H9 (cell line): ENCODE measurements at regions not wholly inside any gene's neighbourhood (a gene's known extent, or its start where the extent isn't known, plus 50 kb on each side); places are given as distances from the start of the nearest gene placed in this dataset.

Experiments used
- DNase-seq: peaks from one replicate; pipeline ENCODE4 v3.0.0-alpha.2; 2017
- H2AFZ ChIP-seq: one replicate; pipeline ENCODE4 v1.6.1; 2013; ENCODE audit warnings: mild to moderate bottlenecking, low read length, control low read depth, moderate library complexity
- H2AK5ac ChIP-seq: 2 replicates; pipeline ENCODE4 v1.6.1; 2013; ENCODE audit warnings: low read length, control low read depth, mixed read lengths; ENCODE audit not compliant: insufficient read length
- H2BK120ac ChIP-seq: one replicate; pipeline ENCODE4 v1.6.1; 2013; ENCODE audit warnings: low read depth, mild to moderate bottlenecking, low read length, control low read depth, inconsistent platforms; ENCODE audit not compliant: poor library complexity, severe bottlenecking
- H2BK12ac ChIP-seq: 2 replicates; pipeline ENCODE4 v1.6.1; 2013; ENCODE audit warnings: low read length, control low read depth, mixed read lengths, low read depth; ENCODE audit not compliant: insufficient read length
- H2BK15ac ChIP-seq: 2 replicates; pipeline ENCODE4 v1.6.1; 2013; ENCODE audit warnings: low read depth, low read length, control low read depth
- H2BK20ac ChIP-seq: one replicate; pipeline ENCODE4 v1.6.1; 2013; ENCODE audit warnings: low read depth, mild to moderate bottlenecking, low read length, control low read depth, inconsistent platforms; ENCODE audit not compliant: poor library complexity, severe bottlenecking
- H2BK5ac ChIP-seq: 2 replicates; pipeline ENCODE4 v1.6.1; 2013; ENCODE audit warnings: low read length, control low read depth, mixed read lengths; ENCODE audit not compliant: insufficient read length
- H3K14ac ChIP-seq: 2 replicates; pipeline ENCODE4 v1.6.1; 2013; ENCODE audit warnings: low read length, control low read depth; ENCODE audit not compliant: insufficient read depth
- H3K18ac ChIP-seq: 2 replicates; pipeline ENCODE4 v1.6.1; 2013; ENCODE audit warnings: low read depth, mild to moderate bottlenecking, mixed read lengths, low read length, control low read depth; ENCODE audit not compliant: insufficient read length
- H3K23ac ChIP-seq: 2 replicates; pipeline ENCODE4 v1.6.1; 2013; ENCODE audit warnings: low read length, control low read depth, mixed read lengths, low read depth; ENCODE audit not compliant: insufficient read length
- H3K23me2 ChIP-seq: 2 replicates; pipeline ENCODE4 v1.6.1; 2013; ENCODE audit warnings: low read depth, mild to moderate bottlenecking, mixed read lengths, low read length, control low read depth; ENCODE audit not compliant: insufficient read length, poor library complexity, severe bottlenecking
- H3K27ac ChIP-seq: 2 replicates; pipeline ENCODE4 v1.5.1; 2013; ENCODE audit warnings: low read length, control low read depth, mixed read lengths, low read depth; ENCODE audit not compliant: insufficient read length
- H3K27me3 ChIP-seq: 2 replicates; pipeline ENCODE4 v1.6.1; 2013; ENCODE audit warnings: low read length, control low read depth, inconsistent platforms; ENCODE audit not compliant: insufficient read depth
- H3K4ac ChIP-seq: 2 replicates; pipeline ENCODE4 v1.6.1; 2013; ENCODE audit warnings: low read depth, mild to moderate bottlenecking, control low read depth, inconsistent platforms, low read length, moderate library complexity
- H3K4me1 ChIP-seq: 2 replicates; pipeline ENCODE4 v1.6.1; 2013; ENCODE audit warnings: low read length, control low read depth, inconsistent platforms; ENCODE audit not compliant: insufficient read depth
- H3K4me2 ChIP-seq: 2 replicates; pipeline ENCODE4 v1.6.1; 2013; ENCODE audit warnings: low read length, control low read depth, mixed read lengths; ENCODE audit not compliant: insufficient read length, insufficient read depth
- H3K56ac ChIP-seq: 2 replicates; pipeline ENCODE4 v1.6.1; 2013; ENCODE audit warnings: low read depth, mild to moderate bottlenecking, mixed read lengths, low read length, control low read depth; ENCODE audit not compliant: insufficient read length
- H3K79me1 ChIP-seq: 2 replicates; pipeline ENCODE4 v1.6.1; 2013; ENCODE audit warnings: low read depth, mild to moderate bottlenecking, moderate library complexity, low read length, control low read depth, inconsistent platforms; ENCODE audit not compliant: insufficient read depth, poor library complexity, severe bottlenecking
- H3K79me2 ChIP-seq: 2 replicates; pipeline ENCODE4 v1.6.1; 2013; ENCODE audit warnings: low read length, control low read depth, inconsistent platforms; ENCODE audit not compliant: insufficient read depth
- H3K9ac ChIP-seq: 2 replicates; pipeline ENCODE4 v1.6.1; 2013; ENCODE audit warnings: low read length, control low read depth, mixed read lengths; ENCODE audit not compliant: insufficient read length; ENCODE audit errors: extremely low read depth
- H3K9me3 ChIP-seq: one replicate; pipeline ENCODE4 v1.6.1; 2013; ENCODE audit warnings: low read depth, low read length, inconsistent platforms; ENCODE audit not compliant: control insufficient read depth
- H3T11ph ChIP-seq: one replicate; pipeline ENCODE4 v1.6.1; 2013; ENCODE audit warnings: mild to moderate bottlenecking, low read length, control low read depth, inconsistent platforms
- H4K20me1 ChIP-seq: one replicate; pipeline ENCODE4 v1.6.1; 2013; ENCODE audit not compliant: control insufficient read depth, insufficient read length, insufficient read depth
- H4K5ac ChIP-seq: 2 replicates; pipeline ENCODE4 v1.6.1; 2013; ENCODE audit warnings: low read depth, mild to moderate bottlenecking, mixed read lengths, low read length, control low read depth; ENCODE audit not compliant: insufficient read length
- H4K8ac ChIP-seq: replicated peaks from 2 replicates; pipeline ENCODE4 v1.6.1; 2013; ENCODE audit warnings: low read length, control low read depth, mixed read lengths, low read depth; ENCODE audit not compliant: insufficient read length
- H4K91ac ChIP-seq: 2 replicates; pipeline ENCODE4 v1.6.1; 2013; ENCODE audit warnings: low read depth, mild to moderate bottlenecking, moderate library complexity, mixed read lengths, low read length, control low read depth; ENCODE audit not compliant: insufficient read length
- H3K27ac Mint-ChIP-seq, 3 experiments: 2 replicates in 2 of 3; 3 replicates in 1 of 3; pipeline ENCODE4 v1.8.0; 2020 to 2021; ENCODE audit warnings: mixed read lengths in 3 of 3, mild to moderate bottlenecking in 1 of 3, moderate library complexity in 1 of 3
- H3K27me3 Mint-ChIP-seq: 2 replicates; pipeline ENCODE4 v1.8.0; 2021; ENCODE audit warnings: low read depth, mild to moderate bottlenecking, moderate library complexity, mixed read lengths
- H3K36me3 Mint-ChIP-seq, 3 experiments: 2 replicates in 2 of 3; 3 replicates in 1 of 3; pipeline ENCODE4 v1.8.0; 2020 to 2021; ENCODE audit warnings: low read depth in 3 of 3, mixed read lengths in 3 of 3; ENCODE audit not compliant: insufficient read depth in 1 of 3
- H3K4me1 Mint-ChIP-seq, 2 experiments: 2 replicates each; pipeline ENCODE4 v1.8.0; 2020; ENCODE audit warnings: mixed read lengths in 2 of 2
- H3K4me3 Mint-ChIP-seq, 2 experiments: 2 replicates in 1 of 2; 3 replicates in 1 of 2; pipeline ENCODE4 v1.8.0; 2020 to 2021; ENCODE audit warnings: mild to moderate bottlenecking in 2 of 2, mixed read lengths in 2 of 2, moderate library complexity in 1 of 2
- H3K9me3 Mint-ChIP-seq, 2 experiments: 2 replicates in 1 of 2; 3 replicates in 1 of 2; pipeline ENCODE4 v1.8.0; 2020; ENCODE audit warnings: mild to moderate bottlenecking in 2 of 2, mixed read lengths in 2 of 2, moderate library complexity in 1 of 2
- TF ChIP-seq, protein P1 (sequence below): fragments of 200-600 bp; sonication (generic); conservative IDR thresholded peaks from 3 replicates; pipeline ENCODE4 v1.8.0; 2021; ENCODE audit warnings: antibody characterized with exemption, mild to moderate bottlenecking

DNA sequence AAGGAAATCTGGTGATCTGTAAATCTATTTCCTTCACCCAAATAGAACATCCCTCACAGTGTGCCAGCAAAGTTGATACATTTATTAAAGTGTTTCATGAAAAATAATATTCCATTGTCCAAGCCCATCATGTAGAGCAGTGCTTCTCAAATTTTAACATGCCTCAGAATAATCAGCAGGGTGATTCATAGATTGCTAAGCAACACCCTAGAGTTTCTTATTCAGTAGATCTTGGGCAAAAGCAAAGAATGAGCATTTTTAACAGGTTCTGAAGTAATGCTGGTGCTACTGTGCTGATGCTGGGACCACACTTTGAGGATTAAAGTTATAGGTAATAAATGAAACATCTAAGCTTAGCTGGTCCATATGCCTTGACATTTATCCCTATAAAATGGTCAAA, 210.5 kb downstream of the ZIC4 start:
- no peak overlapping the region for H3K23ac ChIP-seq
- Mint-ChIP-seq H3K4me1 (no peaks in the 10 kb centered on the region), H3K4me3 (no peak overlapping the region), H3K27ac (no peak overlapping the region), H3K9me3 (0 out of 5 replicates have a peak, but pooled peaks cover 0 to 2% of the 10 kb centered on the region in 2 experiments), H3K27me3 (no peaks in the 10 kb centered on the region), H3K36me3 (no peaks in the 10 kb centered on the region)
- H2BK15ac ChIP-seq = no peak overlapping the region
- no peaks in the 10 kb centered on the region for H3K9me3 ChIP-seq
- H3K18ac ChIP-seq = no peak overlapping the region
- no peak overlapping the region for H3K56ac ChIP-seq
- no peak overlapping the region for H4K91ac ChIP-seq
- no peak overlapping the region for H2BK12ac ChIP-seq
- no peaks in the 10 kb centered on the region for H3K27me3 ChIP-seq
- no peaks in the 10 kb centered on the region for H3K4me1 ChIP-seq
- no peak overlapping the region for H4K8ac ChIP-seq
- H3K79me1 ChIP-seq = no peaks in the 10 kb centered on the region
- H4K20me1 ChIP-seq = no peaks in the 10 kb centered on the region
- TF ChIP-seq, protein P1, sequence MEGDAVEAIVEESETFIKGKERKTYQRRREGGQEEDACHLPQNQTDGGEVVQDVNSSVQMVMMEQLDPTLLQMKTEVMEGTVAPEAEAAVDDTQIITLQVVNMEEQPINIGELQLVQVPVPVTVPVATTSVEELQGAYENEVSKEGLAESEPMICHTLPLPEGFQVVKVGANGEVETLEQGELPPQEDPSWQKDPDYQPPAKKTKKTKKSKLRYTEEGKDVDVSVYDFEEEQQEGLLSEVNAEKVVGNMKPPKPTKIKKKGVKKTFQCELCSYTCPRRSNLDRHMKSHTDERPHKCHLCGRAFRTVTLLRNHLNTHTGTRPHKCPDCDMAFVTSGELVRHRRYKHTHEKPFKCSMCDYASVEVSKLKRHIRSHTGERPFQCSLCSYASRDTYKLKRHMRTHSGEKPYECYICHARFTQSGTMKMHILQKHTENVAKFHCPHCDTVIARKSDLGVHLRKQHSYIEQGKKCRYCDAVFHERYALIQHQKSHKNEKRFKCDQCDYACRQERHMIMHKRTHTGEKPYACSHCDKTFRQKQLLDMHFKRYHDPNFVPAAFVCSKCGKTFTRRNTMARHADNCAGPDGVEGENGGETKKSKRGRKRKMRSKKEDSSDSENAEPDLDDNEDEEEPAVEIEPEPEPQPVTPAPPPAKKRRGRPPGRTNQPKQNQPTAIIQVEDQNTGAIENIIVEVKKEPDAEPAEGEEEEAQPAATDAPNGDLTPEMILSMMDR = no peak
- no peak overlapping the region for H3K9ac ChIP-seq
- H4K5ac ChIP-seq = no peak overlapping the region
- H3K27ac ChIP-seq = no peak overlapping the region
- H3K14ac ChIP-seq = no peak overlapping the region
- H2AFZ ChIP-seq = no peak overlapping the region
- H2BK20ac ChIP-seq = no peak overlapping the region
- no peaks in the 10 kb centered on the region for H3K23me2 ChIP-seq
- DNase-seq = no peak
- no peak overlapping the region for H2AK5ac ChIP-seq
- no peak overlapping the region for H3K4ac ChIP-seq
- no peaks in the 10 kb centered on the region for H3K79me2 ChIP-seq
- no peak overlapping the region for H2BK5ac ChIP-seq
- no peak overlapping the region for H3T11ph ChIP-seq
- H2BK120ac ChIP-seq = no peak overlapping the region
- no peak overlapping the region for H3K4me2 ChIP-seq
